Kidney epithelial cell (primary cell): ENCODE measurements at regions not wholly inside any gene's neighbourhood (a gene's known extent, or its start where the extent isn't known, plus 50 kb on each side); places are given as distances from the start of the nearest gene placed in this dataset.
"Not testable (repeated sequence)": the region's sequence is repeated elsewhere in the genome, so short reads cannot be mapped to it uniquely, and the experiment has no call there.

ENCODE experiments used
- DNase-seq: peaks from one replicate; pipeline ENCODE4 v3.0.0-alpha.2; 2010; ENCODE audit warnings: low read depth
- H3K27me3 ChIP-seq: 2 replicates; pipeline ENCODE4 v1.6.0; 2011; ENCODE audit warnings: low read length; ENCODE audit not compliant: control insufficient read depth, insufficient read depth
- H3K36me3 ChIP-seq: 2 replicates; pipeline ENCODE4 v1.5.1; 2011; ENCODE audit warnings: low read length; ENCODE audit not compliant: control insufficient read depth, insufficient read depth
- H3K4me3 ChIP-seq: 2 replicates; pipeline ENCODE4 v1.5.1; 2011; ENCODE audit warnings: low read depth, mild to moderate bottlenecking, control low read depth, low read length
- TF ChIP-seq, protein P1 (sequence below): IDR thresholded peaks from 2 replicates; pipeline ENCODE4 v1.5.1; 2011; ENCODE audit warnings: mild to moderate bottlenecking, moderate library complexity, low read length, control low read depth, inconsistent platforms; ENCODE audit not compliant: insufficient read depth, poor library complexity, severe bottlenecking

DNA sequence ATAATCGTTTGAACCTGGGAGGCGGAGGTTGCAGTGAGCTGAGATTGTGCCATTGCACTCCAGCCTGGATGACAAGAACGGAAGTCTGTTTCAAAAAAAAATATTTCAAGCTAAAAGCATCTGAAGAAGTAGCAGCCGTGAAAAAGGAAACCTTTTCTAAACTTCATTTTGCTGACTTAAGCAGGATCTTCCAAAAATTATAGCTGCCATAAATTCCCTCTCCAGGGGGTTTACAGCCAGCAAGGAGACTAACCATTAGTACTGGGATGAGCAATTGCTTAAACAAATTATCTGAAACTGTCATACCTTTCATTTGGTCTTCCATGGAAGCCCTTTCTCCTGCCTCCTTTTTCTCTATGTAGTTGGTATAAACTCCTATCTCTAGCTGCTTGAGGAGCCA lies 69.9 kb upstream of the TSC22D1 start:
- no peak for DNase-seq
- H3K36me3 ChIP-seq, result no peaks in the 10 kb centered on the region
- TF ChIP-seq, protein P1, sequence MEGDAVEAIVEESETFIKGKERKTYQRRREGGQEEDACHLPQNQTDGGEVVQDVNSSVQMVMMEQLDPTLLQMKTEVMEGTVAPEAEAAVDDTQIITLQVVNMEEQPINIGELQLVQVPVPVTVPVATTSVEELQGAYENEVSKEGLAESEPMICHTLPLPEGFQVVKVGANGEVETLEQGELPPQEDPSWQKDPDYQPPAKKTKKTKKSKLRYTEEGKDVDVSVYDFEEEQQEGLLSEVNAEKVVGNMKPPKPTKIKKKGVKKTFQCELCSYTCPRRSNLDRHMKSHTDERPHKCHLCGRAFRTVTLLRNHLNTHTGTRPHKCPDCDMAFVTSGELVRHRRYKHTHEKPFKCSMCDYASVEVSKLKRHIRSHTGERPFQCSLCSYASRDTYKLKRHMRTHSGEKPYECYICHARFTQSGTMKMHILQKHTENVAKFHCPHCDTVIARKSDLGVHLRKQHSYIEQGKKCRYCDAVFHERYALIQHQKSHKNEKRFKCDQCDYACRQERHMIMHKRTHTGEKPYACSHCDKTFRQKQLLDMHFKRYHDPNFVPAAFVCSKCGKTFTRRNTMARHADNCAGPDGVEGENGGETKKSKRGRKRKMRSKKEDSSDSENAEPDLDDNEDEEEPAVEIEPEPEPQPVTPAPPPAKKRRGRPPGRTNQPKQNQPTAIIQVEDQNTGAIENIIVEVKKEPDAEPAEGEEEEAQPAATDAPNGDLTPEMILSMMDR, result no peak
- H3K27me3 ChIP-seq, result no peaks in the 10 kb centered on the region
- no peak overlapping the region for H3K4me3 ChIP-seq

- DNase-seq, result no peak
- Histone ChIP-seq H3K27me3 (no peaks in the 10 kb centered on the region), H3K36me3 (no peaks in the 10 kb centered on the region), H3K4me3 (no peak overlapping the region)
- TF ChIP-seq, protein P1, result no peak
These were observed 67.1 kb upstream of the TSC22D1 start for GRCh38 chr13:44643256-44643655.

DNA sequence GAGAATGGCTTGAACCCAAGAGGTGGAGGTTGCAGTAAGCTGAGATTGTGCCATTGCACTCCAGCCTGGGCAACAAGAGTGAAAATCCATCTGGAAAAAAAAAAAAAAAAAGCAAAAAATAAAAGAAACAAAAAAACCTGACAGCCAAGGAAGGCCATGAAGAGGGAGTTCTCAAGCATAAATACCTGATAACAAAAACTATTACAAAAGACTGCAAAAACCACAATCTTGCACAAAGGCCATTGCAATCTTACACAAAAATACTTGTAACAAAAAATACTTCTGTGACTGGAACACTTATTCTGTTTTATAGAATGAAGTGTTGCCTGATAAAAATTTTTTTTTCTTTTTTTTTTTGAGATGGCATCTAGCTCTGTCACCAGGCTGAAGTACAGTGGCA lies 61.5 kb upstream of the TSC22D1 start:
- no peak overlapping the region for H3K4me3 ChIP-seq
- H3K36me3 ChIP-seq, result no peaks in the 10 kb centered on the region
- no peaks in the 10 kb centered on the region for H3K27me3 ChIP-seq
- DNase-seq, result no peak
- TF ChIP-seq, protein P1, result no peak

- no peak for DNase-seq
- TF ChIP-seq, protein P1, result no peak
- H3K36me3 ChIP-seq, result no peaks in the 10 kb centered on the region
- no peaks in the 10 kb centered on the region for H3K27me3 ChIP-seq
- no peak overlapping the region for H3K4me3 ChIP-seq
These were observed 53.5 kb upstream of the TSC22D1 start for GRCh38 chr13:44629465-44630183.

DNA sequence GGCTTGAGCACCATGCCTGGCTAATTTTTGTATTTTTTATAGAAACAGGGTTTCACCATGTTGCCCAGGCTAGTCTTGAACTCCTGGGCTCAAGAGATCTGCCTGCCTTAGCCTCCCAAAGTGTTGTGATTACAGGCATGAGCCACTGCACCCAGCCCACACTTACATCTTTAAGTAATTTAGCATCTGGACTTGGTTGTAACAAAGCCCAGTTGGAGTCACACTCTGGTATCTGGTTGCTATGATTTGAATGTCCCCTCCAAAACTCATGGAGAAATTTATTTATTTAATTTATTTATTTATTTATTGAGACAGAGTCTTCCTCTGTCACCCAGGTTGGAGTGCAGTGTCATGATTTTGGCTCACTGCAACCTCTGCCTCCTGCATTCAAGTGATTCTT lies 52.7 kb upstream of the TSC22D1 start:
- H3K4me3 ChIP-seq, H3K36me3 ChIP-seq: not testable (repeated sequence)

GRCh38 chr13:44627441-44627840 lies 51.3 kb upstream of the TSC22D1 start:
- Histone ChIP-seq H3K27me3 (no peaks in the 10 kb centered on the region), H3K36me3 (no peaks in the 10 kb centered on the region), H3K4me3 (no peak overlapping the region)
- TF ChIP-seq, protein P1, result no peak
- no peak for DNase-seq

More for the DNA sequence above, 52.7 kb upstream of the TSC22D1 start:
- H3K27me3 ChIP-seq, DNase-seq: not testable (repeated sequence)
